ENCODE measurements at regions not wholly inside any gene's neighbourhood (a gene's known extent, or its start where the extent isn't known, plus 50 kb on each side); places are given as distances from the start of the nearest gene placed in this dataset.
"Not testable (repeated sequence)": the region's sequence is repeated elsewhere in the genome, so short reads cannot be mapped to it uniquely, and the experiment has no call there.

GRCh38 chr13:23087880-23088279 lies 92.9 kb upstream of the SGCG start:
- no peak for DNase-seq
- no peaks in the 10 kb centered on the region for H3K4me1 ChIP-seq
- no peak overlapping the region for H3K27ac ChIP-seq
- no peak overlapping the region for H3K4me3 ChIP-seq
- intact Hi-C loops (cut with DNase I): no loop called here
- peaks cover 0 to 3% (median 0%) of the 10 kb centered on the region in 3 donors for H3K27me3 ChIP-seq
- TF ChIP-seq POLR2A (IDR thresholded peaks at IDR 0.05): no peak
- no peak for TF ChIP-seq CTCF (IDR thresholded peaks at IDR 0.05)
- no peak for TF ChIP-seq EP300 (IDR thresholded peaks at IDR 0.05)
- no peak for TF ChIP-seq POLR2AphosphoS5 (IDR thresholded peaks at IDR 0.05)
- H3K9me3 ChIP-seq: no peaks in the 10 kb centered on the region
- H3K36me3 ChIP-seq: no peaks in the 10 kb centered on the region
- 54 to 73% methylated on average over 1 of the region's 1 CpG for WGBS, 2 donors

DNA sequence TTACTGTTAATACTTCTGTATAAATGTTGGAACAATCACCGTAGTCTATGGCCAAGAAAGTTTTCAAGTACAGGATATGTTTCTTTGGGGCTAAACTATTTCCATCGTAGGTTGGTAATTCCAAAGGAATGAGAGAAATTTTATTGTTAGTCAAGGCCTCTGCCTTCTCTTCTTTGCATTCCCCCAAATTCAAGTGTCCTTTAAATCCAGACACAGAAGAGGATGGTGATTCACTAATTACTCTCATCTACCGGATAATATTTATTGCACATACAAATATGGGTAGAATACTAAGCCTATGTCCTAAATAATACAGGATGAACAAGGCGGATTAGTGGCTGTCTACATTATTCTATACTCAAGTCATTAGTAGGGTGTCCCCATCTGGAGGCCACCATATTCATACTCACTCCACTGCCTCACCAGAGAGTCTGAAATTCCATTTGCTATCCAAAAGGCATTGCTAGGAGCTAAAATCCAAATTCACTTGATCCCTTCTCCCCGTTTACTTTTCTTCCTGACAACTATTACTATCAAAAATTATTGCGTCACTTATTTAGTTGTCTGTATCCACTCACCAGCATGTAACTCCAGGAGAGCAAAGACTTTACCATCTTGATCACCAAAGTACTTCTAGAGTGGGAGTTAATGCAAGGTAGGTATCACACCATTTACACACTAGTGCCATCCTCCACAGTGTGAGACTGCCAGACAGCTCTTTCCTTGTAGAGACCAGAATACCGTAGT lies 82.4 kb upstream of the SGCG start:
- no peak for DNase-seq
- 89 to 91% methylated on average over 7 of the region's 7 CpGs for WGBS, 2 donors
- Histone ChIP-seq H3K27ac (no peak overlapping the region), H3K4me3 (no peak overlapping the region), H3K9me3 (no peaks in the 10 kb centered on the region), H3K4me1 (no peaks in the 10 kb centered on the region), H3K36me3 (no peaks in the 10 kb centered on the region), H3K27me3 (no peaks in the 10 kb centered on the region)
- no peak for TF ChIP-seq EP300 (IDR thresholded peaks at IDR 0.05)
- TF ChIP-seq POLR2A (IDR thresholded peaks at IDR 0.05): no peak
- TF ChIP-seq POLR2AphosphoS5 (IDR thresholded peaks at IDR 0.05): no peak
- TF ChIP-seq CTCF (IDR thresholded peaks at IDR 0.05): no peak
- intact Hi-C loops (cut with DNase I): no loop called here

DNA sequence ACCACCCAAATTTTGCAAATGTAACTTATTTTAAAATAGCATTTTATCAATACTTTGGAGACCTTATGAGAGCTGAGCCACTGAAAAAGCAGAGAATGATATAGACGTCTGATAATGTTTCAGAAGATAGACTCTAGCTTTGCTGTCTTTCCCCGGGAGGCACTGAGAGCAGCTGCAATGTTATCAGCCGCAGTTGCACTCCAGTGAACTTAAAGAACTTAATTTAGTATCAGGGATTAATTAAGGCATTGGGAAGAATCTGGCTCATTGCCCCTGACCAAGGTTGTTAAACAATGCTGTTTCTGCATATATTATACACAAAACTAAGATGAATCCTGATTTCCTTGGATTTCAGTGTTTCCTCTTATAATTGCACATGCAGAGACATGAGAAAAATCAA lies 75.7 kb upstream of the SGCG start:
- Histone ChIP-seq H3K27me3 (no peaks in the 10 kb centered on the region), H3K4me1 (no peaks in the 10 kb centered on the region), H3K4me3 (no peak overlapping the region), H3K27ac (no peak overlapping the region), H3K36me3 (no peaks in the 10 kb centered on the region), H3K9me3 (no peaks in the 10 kb centered on the region)
- intact Hi-C loops (cut with DNase I): no loop called here
- DNase-seq: no peak
- TF ChIP-seq POLR2AphosphoS5 (IDR thresholded peaks at IDR 0.05) (no peak), POLR2A (IDR thresholded peaks at IDR 0.05) (no peak), EP300 (IDR thresholded peaks at IDR 0.05) (no peak), CTCF (IDR thresholded peaks at IDR 0.05) (no peak)
- WGBS, 2 donors: 71 to 73% methylated on average over 3 of the region's 3 CpGs

GRCh38 chr13:23107665-23108064 lies 73.1 kb upstream of the SGCG start:
- Histone ChIP-seq H3K27me3 (no peaks in the 10 kb centered on the region), H3K36me3 (no peaks in the 10 kb centered on the region), H3K9me3 (no peaks in the 10 kb centered on the region), H3K4me3 (no peak overlapping the region), H3K4me1 (no peaks in the 10 kb centered on the region), H3K27ac (no peak overlapping the region)
- 80 to 85% methylated on average over 7 of the region's 7 CpGs for WGBS, 2 donors
- TF ChIP-seq POLR2A (IDR thresholded peaks at IDR 0.05) (no peak), CTCF (IDR thresholded peaks at IDR 0.05) (no peak), POLR2AphosphoS5 (IDR thresholded peaks at IDR 0.05) (no peak), EP300 (IDR thresholded peaks at IDR 0.05) (no peak)
- no peak for DNase-seq
- intact Hi-C loops (cut with DNase I): no loop called here

- no peaks in the 10 kb centered on the region for H3K36me3 ChIP-seq
- no peaks in the 10 kb centered on the region for H3K9me3 ChIP-seq
- no peaks in the 10 kb centered on the region for H3K27me3 ChIP-seq
- no peak overlapping the region for H3K4me3 ChIP-seq
- no peak for TF ChIP-seq EP300 (IDR thresholded peaks at IDR 0.05)
- no peak for TF ChIP-seq CTCF (IDR thresholded peaks at IDR 0.05)
- no peak for TF ChIP-seq POLR2AphosphoS5 (IDR thresholded peaks at IDR 0.05)
- no peak for TF ChIP-seq POLR2A (IDR thresholded peaks at IDR 0.05)
- DNase-seq: no peak
- intact Hi-C loops (cut with DNase I): no loop called here
- WGBS, 2 donors: 79 to 85% methylated on average over 3 of the region's 3 CpGs
- no peaks in the 10 kb centered on the region for H3K4me1 ChIP-seq
- no peak overlapping the region for H3K27ac ChIP-seq
These were observed 61.6 kb upstream of the SGCG start for GRCh38 chr13:23119131-23119530.

DNA sequence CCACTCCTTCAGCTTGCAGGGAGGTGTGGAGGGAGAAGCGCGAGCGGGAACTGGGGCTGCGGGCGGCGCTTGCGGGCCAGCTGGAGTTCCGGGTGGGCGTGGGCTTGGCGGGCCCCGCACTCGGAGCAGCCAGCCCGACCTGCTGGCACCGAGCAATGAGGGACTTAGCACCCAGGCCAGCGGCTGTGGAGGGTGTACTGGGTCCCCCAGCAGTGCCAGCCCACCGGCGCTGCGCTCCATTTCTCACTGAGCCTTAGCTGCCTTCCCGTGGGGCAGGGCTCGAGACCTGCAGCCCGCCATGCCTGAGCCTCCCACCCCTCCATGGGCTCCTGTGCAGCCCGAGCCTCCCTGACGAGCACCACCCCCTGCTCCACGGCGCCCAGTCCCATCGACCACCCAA lies 53.2 kb upstream of the SGCG start:
- WGBS, 2 donors: 93 to 95% methylated on average over 26 of the region's 26 CpGs
- DNase-seq; H3K27ac ChIP-seq; H3K4me1 ChIP-seq; H3K4me3 ChIP-seq; H3K36me3 ChIP-seq; H3K27me3 ChIP-seq; intact Hi-C loops (cut with DNase I); H3K9me3 ChIP-seq: not testable (repeated sequence)
